ENCODE measurements at regions not wholly inside any gene's neighbourhood (a gene's known extent, or its start where the extent isn't known, plus 50 kb on each side); places are given as distances from the start of the nearest gene placed in this dataset.

DNA sequence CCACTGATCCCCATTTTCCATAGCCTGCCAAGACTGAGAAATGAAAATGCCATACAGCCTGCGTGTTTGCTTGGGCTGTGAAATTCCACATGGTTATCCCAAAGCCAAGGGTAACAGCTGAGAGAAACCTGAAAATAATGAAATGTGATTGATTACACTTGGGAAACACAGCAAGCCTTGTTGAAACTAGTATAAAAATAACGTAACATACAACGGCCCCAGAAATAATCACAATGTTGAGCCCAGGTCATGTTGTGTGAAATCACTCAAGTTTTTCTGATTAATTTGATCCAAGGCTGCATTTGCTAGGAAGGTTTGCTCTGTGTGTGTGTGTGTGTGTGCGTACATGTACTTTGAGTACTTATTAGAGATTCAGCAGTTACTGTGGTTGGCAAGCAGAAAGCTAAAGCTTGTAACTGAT lies 269.0 kb downstream of the OXSM start (continued):
- TF ChIP-seq, protein P1, sequence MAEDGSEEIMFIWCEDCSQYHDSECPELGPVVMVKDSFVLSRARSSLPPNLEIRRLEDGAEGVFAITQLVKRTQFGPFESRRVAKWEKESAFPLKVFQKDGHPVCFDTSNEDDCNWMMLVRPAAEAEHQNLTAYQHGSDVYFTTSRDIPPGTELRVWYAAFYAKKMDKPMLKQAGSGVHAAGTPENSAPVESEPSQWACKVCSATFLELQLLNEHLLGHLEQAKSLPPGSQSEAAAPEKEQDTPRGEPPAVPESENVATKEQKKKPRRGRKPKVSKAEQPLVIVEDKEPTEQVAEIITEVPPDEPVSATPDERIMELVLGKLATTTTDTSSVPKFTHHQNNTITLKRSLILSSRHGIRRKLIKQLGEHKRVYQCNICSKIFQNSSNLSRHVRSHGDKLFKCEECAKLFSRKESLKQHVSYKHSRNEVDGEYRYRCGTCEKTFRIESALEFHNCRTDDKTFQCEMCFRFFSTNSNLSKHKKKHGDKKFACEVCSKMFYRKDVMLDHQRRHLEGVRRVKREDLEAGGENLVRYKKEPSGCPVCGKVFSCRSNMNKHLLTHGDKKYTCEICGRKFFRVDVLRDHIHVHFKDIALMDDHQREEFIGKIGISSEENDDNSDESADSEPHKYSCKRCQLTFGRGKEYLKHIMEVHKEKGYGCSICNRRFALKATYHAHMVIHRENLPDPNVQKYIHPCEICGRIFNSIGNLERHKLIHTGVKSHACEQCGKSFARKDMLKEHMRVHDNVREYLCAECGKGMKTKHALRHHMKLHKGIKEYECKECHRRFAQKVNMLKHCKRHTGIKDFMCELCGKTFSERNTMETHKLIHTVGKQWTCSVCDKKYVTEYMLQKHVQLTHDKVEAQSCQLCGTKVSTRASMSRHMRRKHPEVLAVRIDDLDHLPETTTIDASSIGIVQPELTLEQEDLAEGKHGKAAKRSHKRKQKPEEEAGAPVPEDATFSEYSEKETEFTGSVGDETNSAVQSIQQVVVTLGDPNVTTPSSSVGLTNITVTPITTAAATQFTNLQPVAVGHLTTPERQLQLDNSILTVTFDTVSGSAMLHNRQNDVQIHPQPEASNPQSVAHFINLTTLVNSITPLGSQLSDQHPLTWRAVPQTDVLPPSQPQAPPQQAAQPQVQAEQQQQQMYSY (CRISPR knock-in tag; IDR thresholded peaks at IDR 0.05), result no peak
- TF ChIP-seq SIN3A (IDR thresholded peaks at IDR 0.05; ENCODE audit: low read depth, low read length) (no peak), CHD2 (IDR thresholded peaks at IDR 0.05; ENCODE audit: borderline replicate concordance, low read depth, low read length) (no peak), MEF2A (IDR thresholded peaks at IDR 0.05; ENCODE audit: insufficient read depth, low read depth, low read length) (no peak), NR2C2 (IDR thresholded peaks at IDR 0.05; ENCODE audit: borderline replicate concordance, control insufficient read depth, insufficient read length, low read depth) (no peak), IRF4 (IDR thresholded peaks at IDR 0.05; ENCODE audit: low read depth, low read length) (no peak), JUND (IDR thresholded peaks at IDR 0.05; ENCODE audit: low read depth, low read length) (no peak), MEF2B (IDR thresholded peaks at IDR 0.05; ENCODE audit: partially characterized antibody, poor library complexity, severe bottlenecking) (no peak), JUNB (IDR thresholded peaks at IDR 0.05) (no peak), PML (IDR thresholded peaks at IDR 0.05; ENCODE audit: low read length) (no peak), MTA2 (IDR thresholded peaks at IDR 0.05; ENCODE audit: low read depth) (no peak)
- TF ChIP-seq, protein P2, sequence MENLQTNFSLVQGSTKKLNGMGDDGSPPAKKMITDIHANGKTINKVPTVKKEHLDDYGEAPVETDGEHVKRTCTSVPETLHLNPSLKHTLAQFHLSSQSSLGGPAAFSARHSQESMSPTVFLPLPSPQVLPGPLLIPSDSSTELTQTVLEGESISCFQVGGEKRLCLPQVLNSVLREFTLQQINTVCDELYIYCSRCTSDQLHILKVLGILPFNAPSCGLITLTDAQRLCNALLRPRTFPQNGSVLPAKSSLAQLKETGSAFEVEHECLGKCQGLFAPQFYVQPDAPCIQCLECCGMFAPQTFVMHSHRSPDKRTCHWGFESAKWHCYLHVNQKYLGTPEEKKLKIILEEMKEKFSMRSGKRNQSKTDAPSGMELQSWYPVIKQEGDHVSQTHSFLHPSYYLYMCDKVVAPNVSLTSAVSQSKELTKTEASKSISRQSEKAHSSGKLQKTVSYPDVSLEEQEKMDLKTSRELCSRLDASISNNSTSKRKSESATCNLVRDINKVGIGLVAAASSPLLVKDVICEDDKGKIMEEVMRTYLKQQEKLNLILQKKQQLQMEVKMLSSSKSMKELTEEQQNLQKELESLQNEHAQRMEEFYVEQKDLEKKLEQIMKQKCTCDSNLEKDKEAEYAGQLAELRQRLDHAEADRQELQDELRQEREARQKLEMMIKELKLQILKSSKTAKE (IDR thresholded peaks at IDR 0.05; ENCODE audit: low read depth, poor library complexity, severe bottlenecking), result no peak
- TF ChIP-seq, protein P3, sequence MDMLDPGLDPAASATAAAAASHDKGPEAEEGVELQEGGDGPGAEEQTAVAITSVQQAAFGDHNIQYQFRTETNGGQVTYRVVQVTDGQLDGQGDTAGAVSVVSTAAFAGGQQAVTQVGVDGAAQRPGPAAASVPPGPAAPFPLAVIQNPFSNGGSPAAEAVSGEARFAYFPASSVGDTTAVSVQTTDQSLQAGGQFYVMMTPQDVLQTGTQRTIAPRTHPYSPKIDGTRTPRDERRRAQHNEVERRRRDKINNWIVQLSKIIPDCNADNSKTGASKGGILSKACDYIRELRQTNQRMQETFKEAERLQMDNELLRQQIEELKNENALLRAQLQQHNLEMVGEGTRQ (IDR thresholded peaks at IDR 0.05; ENCODE audit: borderline replicate concordance, low read depth, low read length), result no peak
- TF ChIP-seq, protein P4, sequence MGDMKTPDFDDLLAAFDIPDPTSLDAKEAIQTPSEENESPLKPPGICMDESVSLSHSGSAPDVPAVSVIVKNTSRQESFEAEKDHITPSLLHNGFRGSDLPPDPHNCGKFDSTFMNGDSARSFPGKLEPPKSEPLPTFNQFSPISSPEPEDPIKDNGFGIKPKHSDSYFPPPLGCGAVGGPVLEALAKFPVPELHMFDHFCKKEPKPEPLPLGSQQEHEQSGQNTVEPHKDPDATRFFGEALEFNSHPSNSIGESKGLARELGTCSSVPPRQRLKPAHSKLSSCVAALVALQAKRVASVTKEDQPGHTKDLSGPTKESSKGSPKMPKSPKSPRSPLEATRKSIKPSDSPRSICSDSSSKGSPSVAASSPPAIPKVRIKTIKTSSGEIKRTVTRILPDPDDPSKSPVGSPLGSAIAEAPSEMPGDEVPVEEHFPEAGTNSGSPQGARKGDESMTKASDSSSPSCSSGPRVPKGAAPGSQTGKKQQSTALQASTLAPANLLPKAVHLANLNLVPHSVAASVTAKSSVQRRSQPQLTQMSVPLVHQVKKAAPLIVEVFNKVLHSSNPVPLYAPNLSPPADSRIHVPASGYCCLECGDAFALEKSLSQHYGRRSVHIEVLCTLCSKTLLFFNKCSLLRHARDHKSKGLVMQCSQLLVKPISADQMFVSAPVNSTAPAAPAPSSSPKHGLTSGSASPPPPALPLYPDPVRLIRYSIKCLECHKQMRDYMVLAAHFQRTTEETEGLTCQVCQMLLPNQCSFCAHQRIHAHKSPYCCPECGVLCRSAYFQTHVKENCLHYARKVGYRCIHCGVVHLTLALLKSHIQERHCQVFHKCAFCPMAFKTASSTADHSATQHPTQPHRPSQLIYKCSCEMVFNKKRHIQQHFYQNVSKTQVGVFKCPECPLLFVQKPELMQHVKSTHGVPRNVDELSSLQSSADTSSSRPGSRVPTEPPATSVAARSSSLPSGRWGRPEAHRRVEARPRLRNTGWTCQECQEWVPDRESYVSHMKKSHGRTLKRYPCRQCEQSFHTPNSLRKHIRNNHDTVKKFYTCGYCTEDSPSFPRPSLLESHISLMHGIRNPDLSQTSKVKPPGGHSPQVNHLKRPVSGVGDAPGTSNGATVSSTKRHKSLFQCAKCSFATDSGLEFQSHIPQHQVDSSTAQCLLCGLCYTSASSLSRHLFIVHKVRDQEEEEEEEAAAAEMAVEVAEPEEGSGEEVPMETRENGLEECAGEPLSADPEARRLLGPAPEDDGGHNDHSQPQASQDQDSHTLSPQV (IDR thresholded peaks at IDR 0.05), result no peak
